HCT116 (cell line): ENCODE measurements at regions not wholly inside any gene's neighbourhood (a gene's known extent, or its start where the extent isn't known, plus 50 kb on each side); places are given as distances from the start of the nearest gene placed in this dataset.
A peak's percentile ranks its signal among the peaks of the same experiment; 100 is the strongest.

Experiments used
- ATAC-seq: fragments of 200-7000 bp; cut with Tn5 transposase; 2 replicates; pipeline ENCODE4 v1.9.1; 2020; ENCODE audit warnings: mild to moderate bottlenecking, moderate library complexity
- BruUV-seq: library from RNA; stranded (reverse); fragments of 400-500 nt; replicated peaks from 2 replicates; lab custom pipeline; 2021; lab: Mats Ljungman, UMichigan
- CTCF ChIA-PET: fragments of 300-600 bp; sonication (Branson Sonifier 250); formaldehyde crosslinking; loops from one replicate; lab custom pipeline; 2021; ENCODE audit warnings: antibody characterized with exemption; lab: Charles Lee
- POLR2A ChIA-PET: fragments of 300-600, 350-600 bp; sonication (Branson Sonifier 250); formaldehyde crosslinking; loops from one replicate; lab custom pipeline; 2021; ENCODE audit warnings: antibody characterized with exemption; lab: Charles Lee
- RAD21 ChIA-PET, 2 experiments: fragments of 300-600 bp; sonication (Branson Sonifier 250); formaldehyde crosslinking; loops; one replicate each; lab custom pipeline; 2023; ENCODE audit warnings: low total read pairs in 2 of 2; ENCODE audit not compliant: uncharacterized antibody in 2 of 2, unreplicated experiment in 2 of 2, low non-redundant PET in 1 of 2; lab: Charles Lee
- DNase-seq: peaks from one replicate; pipeline ENCODE4 v3.0.0-alpha.2; 2010; ENCODE audit warnings: low read depth, low spot score
- H2AFZ ChIP-seq: fragments of 200-600 bp; shearing (Covaris generic), sonication (generic); 2 replicates; pipeline ENCODE4 v1.6.1; 2017; ENCODE audit warnings: low read depth, mixed run types, mixed read lengths, antibody characterized with exemption, low read length; ENCODE audit not compliant: poor library complexity, severe bottlenecking
- H3K27ac ChIP-seq: 2 replicates; pipeline ENCODE4 v1.5.1; 2012; ENCODE audit warnings: low read depth, low read length
- H3K27me3 ChIP-seq: fragments of 200-600 bp; sonication (generic); 2 replicates; pipeline ENCODE4 v1.6.1; 2016; ENCODE audit warnings: mixed run types, low read length, mixed read lengths; ENCODE audit not compliant: insufficient read depth
- H3K36me3 ChIP-seq, 2 experiments: fragments of 200-500 bp in 1 of 2; fragments of 200-600 bp in 1 of 2; sonication (Bioruptor generic) in 1 of 2; sonication (generic) in 1 of 2; 2 replicates each; pipeline versions ENCODE4 v1.5.1 to v1.6.1; 2014 to 2016; ENCODE audit warnings: low read length in 2 of 2, inconsistent platforms in 1 of 2, mixed read lengths in 1 of 2, mixed run types in 1 of 2; ENCODE audit not compliant: insufficient read depth in 2 of 2, control insufficient read depth in 1 of 2
- H3K4me1 ChIP-seq, 2 experiments: fragments of 200-600 bp in 1 of 2; sonication (generic) in 1 of 2; 2 replicates each; pipeline versions ENCODE4 v1.5.1 to v1.6.1; 2012 to 2017; ENCODE audit warnings: low read length in 2 of 2, inconsistent platforms in 1 of 2, mild to moderate bottlenecking in 1 of 2, mixed read lengths in 1 of 2, mixed run types in 1 of 2, moderate library complexity in 1 of 2; ENCODE audit not compliant: insufficient read depth in 2 of 2, control insufficient read depth in 1 of 2
- H3K4me2 ChIP-seq: fragments of 200-600 bp; sonication (generic); 2 replicates; pipeline ENCODE4 v1.6.1; 2017; ENCODE audit warnings: mixed run types, low read length, mixed read lengths
- H3K4me3 ChIP-seq, 2 experiments: fragments of 200-600 bp in 1 of 2; sonication (generic) in 1 of 2; replicated peaks in 1 of 2; 2 replicates each; pipeline ENCODE4 v1.5.1; 2011 to 2016; ENCODE audit warnings: low read length in 2 of 2, control low read depth in 1 of 2, low read depth in 1 of 2, mild to moderate bottlenecking in 1 of 2, mixed read lengths in 1 of 2, mixed run types in 1 of 2
- H3K79me2 ChIP-seq: fragments of 200-600 bp; sonication (generic); 2 replicates; pipeline ENCODE4 v1.6.1; 2017; ENCODE audit warnings: mild to moderate bottlenecking, mixed run types, low read length, moderate library complexity, mixed read lengths; ENCODE audit not compliant: insufficient read depth
- H3K9ac ChIP-seq: fragments of 200-600 bp; sonication (generic); 2 replicates; pipeline ENCODE4 v1.6.1; 2016; ENCODE audit warnings: low read length, mixed read lengths
- H3K9me2 ChIP-seq: fragments of 200-600 bp; sonication (generic), shearing (Covaris generic); 2 replicates; pipeline ENCODE4 v1.6.1; 2017; ENCODE audit warnings: mixed run types, mild to moderate bottlenecking, moderate library complexity; ENCODE audit not compliant: insufficient read depth
- H3K9me3 ChIP-seq, 2 experiments: fragments of 200-500 bp in 1 of 2; fragments of 200-600 bp in 1 of 2; sonication (Bioruptor generic) in 1 of 2; sonication (generic) in 1 of 2; 2 replicates each; pipeline ENCODE4 v1.6.1; 2014 to 2017; ENCODE audit warnings: low read length in 2 of 2, mixed read lengths in 2 of 2, inconsistent platforms in 1 of 2, low read depth in 1 of 2, mild to moderate bottlenecking in 1 of 2, mixed run types in 1 of 2, moderate library complexity in 1 of 2; ENCODE audit not compliant: control insufficient read depth in 1 of 2, insufficient read depth in 1 of 2
- H4K20me1 ChIP-seq: fragments of 200-600 bp; sonication (generic), shearing (Covaris generic); 2 replicates; pipeline ENCODE4 v1.6.1; 2017; ENCODE audit warnings: mixed run types, mild to moderate bottlenecking, moderate library complexity; ENCODE audit not compliant: insufficient read depth
- ELF1 ChIP-seq: IDR thresholded peaks from 2 replicates; pipeline ENCODE4 v1.6.1; 2012; ENCODE audit warnings: low read depth, borderline replicate concordance
- JUND ChIP-seq: IDR thresholded peaks from 2 replicates; pipeline ENCODE4 v1.6.1; 2012
- POLR2AphosphoS5 ChIP-seq: IDR thresholded peaks from 2 replicates; pipeline ENCODE4 v1.6.1; 2011; ENCODE audit warnings: mild to moderate bottlenecking, low read depth, low read length, moderate library complexity
- RAD21 ChIP-seq: IDR thresholded peaks from 2 replicates; pipeline ENCODE4 v1.6.1; 2012; ENCODE audit warnings: low read depth, mild to moderate bottlenecking
- SP1 ChIP-seq: IDR thresholded peaks from 2 replicates; pipeline ENCODE4 v1.6.1; 2012; ENCODE audit warnings: low read depth
- SRF ChIP-seq: IDR thresholded peaks from 2 replicates; pipeline ENCODE4 v1.6.1; 2012; ENCODE audit warnings: low read depth
- TCF7L2 ChIP-seq: IDR thresholded peaks from 2 replicates; pipeline ENCODE4 v1.7.0; 2011; ENCODE audit warnings: borderline replicate concordance, inconsistent platforms; ENCODE audit not compliant: insufficient read depth, insufficient read length; ENCODE audit errors: extremely low read depth
- YY1 ChIP-seq: IDR thresholded peaks from 2 replicates; pipeline ENCODE4 v1.6.1; 2011; ENCODE audit warnings: low read length, low read depth, moderate library complexity, mild to moderate bottlenecking; ENCODE audit not compliant: insufficient replicate concordance; ENCODE audit errors: extremely low read depth
- ZNF274 ChIP-seq: fragments of 200-500 bp; sonication (Bioruptor generic); IDR thresholded peaks from 2 replicates; pipeline ENCODE4 v1.6.1; 2014; ENCODE audit warnings: mild to moderate bottlenecking, low read depth, low read length, inconsistent platforms
- intact Hi-C: fragments of 100-400 bp; cut with micrococcal nuclease; formaldehyde crosslinking; loops from 2 replicates; pipeline ENCODE4 v1.10.0; 2022
- TF ChIP-seq, protein P1 (sequence below), 3 experiments: fragments of 200-600 bp in 1 of 3; sonication (generic) in 1 of 3; IDR thresholded peaks in 2 of 3; conservative IDR thresholded peaks in 1 of 3; 2 replicates each; pipeline ENCODE4 v1.5.1; 2012 to 2017; ENCODE audit warnings: low read depth in 2 of 3, low read length in 2 of 3, antibody characterized with exemption in 1 of 3, borderline replicate concordance in 1 of 3, control low read depth in 1 of 3, mild to moderate bottlenecking in 1 of 3, mixed read lengths in 1 of 3, mixed run types in 1 of 3, moderate library complexity in 1 of 3; ENCODE audit not compliant: insufficient read depth in 1 of 3
- TF ChIP-seq, protein P2 (sequence below): IDR thresholded peaks from 2 replicates; pipeline ENCODE4 v1.6.1; 2012; ENCODE audit warnings: low read depth
- TF ChIP-seq, protein P3 (sequence below): IDR thresholded peaks from 2 replicates; pipeline ENCODE4 v1.6.1; 2012

DNA sequence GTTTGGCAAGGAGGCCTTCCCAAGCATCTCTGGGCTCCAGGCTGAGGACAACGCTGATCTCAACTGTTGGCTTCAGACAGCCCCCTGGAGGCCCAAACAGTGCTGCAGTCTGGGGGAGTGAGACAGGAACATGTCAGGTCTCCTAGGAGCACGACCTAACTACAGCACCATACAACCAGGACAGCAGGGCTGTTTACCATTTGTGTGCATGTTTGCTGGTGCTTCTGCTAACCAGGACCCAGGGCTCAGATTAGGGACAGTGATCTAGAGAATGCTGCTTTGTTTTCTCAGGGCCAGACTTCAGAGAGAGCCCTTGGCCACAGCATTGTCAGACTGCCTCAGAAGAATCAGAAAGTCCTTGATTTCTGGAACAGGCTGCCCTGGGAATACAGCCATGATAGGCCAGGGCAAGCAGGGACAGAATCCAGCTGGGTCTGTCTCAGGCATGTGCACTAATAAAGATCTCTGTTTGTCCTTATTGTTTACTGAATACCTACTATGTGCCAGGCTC is 126.5 kb downstream of the VPREB1 start:
- H3K9me2 ChIP-seq = no peaks in the 10 kb centered on the region
- H3K9ac ChIP-seq = no peak overlapping the region
- no peak overlapping the region for H2AFZ ChIP-seq
- H3K36me3 ChIP-seq = no peaks in the 10 kb centered on the region
- ChIA-PET RAD21 (no interaction called here), POLR2A (no interaction called here), CTCF (no interaction called here)
- no peak overlapping the region for H3K27ac ChIP-seq
- H4K20me1 ChIP-seq = no peaks in the 10 kb centered on the region
- H3K4me3 ChIP-seq = no peak overlapping the region
- DNase-seq = no peak
- no peaks in the 10 kb centered on the region for H3K9me3 ChIP-seq
- TF ChIP-seq, protein P1, sequence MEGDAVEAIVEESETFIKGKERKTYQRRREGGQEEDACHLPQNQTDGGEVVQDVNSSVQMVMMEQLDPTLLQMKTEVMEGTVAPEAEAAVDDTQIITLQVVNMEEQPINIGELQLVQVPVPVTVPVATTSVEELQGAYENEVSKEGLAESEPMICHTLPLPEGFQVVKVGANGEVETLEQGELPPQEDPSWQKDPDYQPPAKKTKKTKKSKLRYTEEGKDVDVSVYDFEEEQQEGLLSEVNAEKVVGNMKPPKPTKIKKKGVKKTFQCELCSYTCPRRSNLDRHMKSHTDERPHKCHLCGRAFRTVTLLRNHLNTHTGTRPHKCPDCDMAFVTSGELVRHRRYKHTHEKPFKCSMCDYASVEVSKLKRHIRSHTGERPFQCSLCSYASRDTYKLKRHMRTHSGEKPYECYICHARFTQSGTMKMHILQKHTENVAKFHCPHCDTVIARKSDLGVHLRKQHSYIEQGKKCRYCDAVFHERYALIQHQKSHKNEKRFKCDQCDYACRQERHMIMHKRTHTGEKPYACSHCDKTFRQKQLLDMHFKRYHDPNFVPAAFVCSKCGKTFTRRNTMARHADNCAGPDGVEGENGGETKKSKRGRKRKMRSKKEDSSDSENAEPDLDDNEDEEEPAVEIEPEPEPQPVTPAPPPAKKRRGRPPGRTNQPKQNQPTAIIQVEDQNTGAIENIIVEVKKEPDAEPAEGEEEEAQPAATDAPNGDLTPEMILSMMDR (IDR thresholded peaks at IDR 0.05 in 2 of 3, conservative IDR thresholded peaks at IDR 0.05 in 1 of 3; ENCODE audit: borderline replicate concordance in 1 of 3, insufficient read depth in 1 of 3, low read depth in 2 of 3, low read length in 2 of 3) = peak; percentile 31 to 51 (median 32); a peak in 4 of 6 replicates
- TF ChIP-seq JUND (no peak), RAD21 (peak; percentile 16; the same call in 1 of the 2 replicates)
- H3K27me3 ChIP-seq = peaks cover 40% of the 10 kb centered on the region
- ATAC-seq = peak; percentile 87
- no peak overlapping the region for H3K4me2 ChIP-seq
- intact Hi-C loops = no loop called here
- BruUV-seq = no TSS peak
- no peaks in the 10 kb centered on the region for H3K79me2 ChIP-seq
- H3K4me1 ChIP-seq = no peaks in the 10 kb centered on the region

DNA sequence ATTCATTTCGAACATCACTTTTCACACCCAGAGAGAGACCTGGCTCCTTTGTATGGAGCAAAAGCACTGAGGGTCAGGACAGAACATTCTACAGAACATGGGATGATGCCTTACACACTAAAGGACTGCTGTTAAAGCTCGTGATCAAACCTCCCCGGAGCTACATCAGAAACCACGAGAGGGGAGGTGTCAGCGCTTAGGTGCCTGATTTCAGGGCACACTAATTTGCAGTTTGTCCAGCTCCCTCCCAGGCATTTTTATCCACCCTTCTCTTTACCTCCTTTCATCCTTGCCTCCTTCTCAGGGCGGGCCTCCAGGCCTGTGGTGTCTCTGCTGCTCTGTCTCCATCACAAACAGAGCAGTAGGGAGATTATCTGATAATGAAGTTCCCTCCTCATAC is 127.5 kb downstream of the VPREB1 start:
- Histone ChIP-seq H3K79me2 (no peaks in the 10 kb centered on the region), H2AFZ (no peak overlapping the region), H3K9me2 (no peaks in the 10 kb centered on the region), H3K4me3 (no peak overlapping the region), H3K36me3 (no peaks in the 10 kb centered on the region), H3K27ac (no peak overlapping the region), H3K4me1 (no peaks in the 10 kb centered on the region), H3K4me2 (no peak overlapping the region), H3K27me3 (peaks cover 30% of the 10 kb centered on the region), H3K9ac (no peak overlapping the region), H3K9me3 (no peaks in the 10 kb centered on the region), H4K20me1 (no peaks in the 10 kb centered on the region)
- DNase-seq (no peak), ATAC-seq (no peak)
- ChIA-PET RAD21 (no interaction called here), CTCF (interaction anchor here (1.0 kb wide), 1 partner anchor 15 kb away, joined by 3 read pairs; no protein-coding TSS in a partner anchor), POLR2A (no interaction called here)
- TF ChIP-seq TCF7L2 (no peak), ELF1 (no peak), ZNF274 (no peak), SRF (no peak), RAD21 (no peak), SP1 (no peak), YY1 (no peak), POLR2AphosphoS5 (no peak)
- TF ChIP-seq, protein P2, sequence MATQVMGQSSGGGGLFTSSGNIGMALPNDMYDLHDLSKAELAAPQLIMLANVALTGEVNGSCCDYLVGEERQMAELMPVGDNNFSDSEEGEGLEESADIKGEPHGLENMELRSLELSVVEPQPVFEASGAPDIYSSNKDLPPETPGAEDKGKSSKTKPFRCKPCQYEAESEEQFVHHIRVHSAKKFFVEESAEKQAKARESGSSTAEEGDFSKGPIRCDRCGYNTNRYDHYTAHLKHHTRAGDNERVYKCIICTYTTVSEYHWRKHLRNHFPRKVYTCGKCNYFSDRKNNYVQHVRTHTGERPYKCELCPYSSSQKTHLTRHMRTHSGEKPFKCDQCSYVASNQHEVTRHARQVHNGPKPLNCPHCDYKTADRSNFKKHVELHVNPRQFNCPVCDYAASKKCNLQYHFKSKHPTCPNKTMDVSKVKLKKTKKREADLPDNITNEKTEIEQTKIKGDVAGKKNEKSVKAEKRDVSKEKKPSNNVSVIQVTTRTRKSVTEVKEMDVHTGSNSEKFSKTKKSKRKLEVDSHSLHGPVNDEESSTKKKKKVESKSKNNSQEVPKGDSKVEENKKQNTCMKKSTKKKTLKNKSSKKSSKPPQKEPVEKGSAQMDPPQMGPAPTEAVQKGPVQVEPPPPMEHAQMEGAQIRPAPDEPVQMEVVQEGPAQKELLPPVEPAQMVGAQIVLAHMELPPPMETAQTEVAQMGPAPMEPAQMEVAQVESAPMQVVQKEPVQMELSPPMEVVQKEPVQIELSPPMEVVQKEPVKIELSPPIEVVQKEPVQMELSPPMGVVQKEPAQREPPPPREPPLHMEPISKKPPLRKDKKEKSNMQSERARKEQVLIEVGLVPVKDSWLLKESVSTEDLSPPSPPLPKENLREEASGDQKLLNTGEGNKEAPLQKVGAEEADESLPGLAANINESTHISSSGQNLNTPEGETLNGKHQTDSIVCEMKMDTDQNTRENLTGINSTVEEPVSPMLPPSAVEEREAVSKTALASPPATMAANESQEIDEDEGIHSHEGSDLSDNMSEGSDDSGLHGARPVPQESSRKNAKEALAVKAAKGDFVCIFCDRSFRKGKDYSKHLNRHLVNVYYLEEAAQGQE = no peak
- TF ChIP-seq, protein P3, sequence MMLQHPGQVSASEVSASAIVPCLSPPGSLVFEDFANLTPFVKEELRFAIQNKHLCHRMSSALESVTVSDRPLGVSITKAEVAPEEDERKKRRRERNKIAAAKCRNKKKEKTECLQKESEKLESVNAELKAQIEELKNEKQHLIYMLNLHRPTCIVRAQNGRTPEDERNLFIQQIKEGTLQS = no peak
- intact Hi-C loops = no loop called here
- BruUV-seq = no TSS peak
